Liver (tissue), 8 donors: ENCODE measurements at regions not wholly inside any gene's neighbourhood (a gene's known extent, or its start where the extent isn't known, plus 50 kb on each side); places are given as distances from the start of the nearest gene placed in this dataset.

Experiments used
- DNase-seq: peaks from one replicate; pipeline ENCODE4 v3.0.0-alpha.2; 2017; ENCODE audit warnings: low spot score
- H3K27ac ChIP-seq, 2 donors: one replicate each; pipeline ENCODE4 v1.7.0; 2013; ENCODE audit warnings: inconsistent platforms in 2 of 2, low read length in 2 of 2, control low read depth in 1 of 2, low read depth in 1 of 2, mild to moderate bottlenecking in 1 of 2
- H3K27me3 ChIP-seq, 4 donors: one replicate each; pipeline versions ENCODE4 v1.6.1 to v1.7.0; 2013; ENCODE audit warnings: low read length in 3 of 4, inconsistent platforms in 1 of 4, mild to moderate bottlenecking in 1 of 4, moderate library complexity in 1 of 4; ENCODE audit not compliant: control insufficient read depth in 4 of 4, insufficient read depth in 4 of 4
- H3K36me3 ChIP-seq, 4 donors: one replicate each; pipeline versions ENCODE4 v1.6.1 to v1.7.0; 2013; ENCODE audit warnings: low read length in 3 of 4, mild to moderate bottlenecking in 3 of 4, low read depth in 1 of 4, moderate library complexity in 1 of 4; ENCODE audit not compliant: control insufficient read depth in 4 of 4, insufficient read depth in 3 of 4
- H3K4me1 ChIP-seq, 4 donors: one replicate each; pipeline versions ENCODE4 v1.6.1 to v1.7.0; 2013; ENCODE audit warnings: low read length in 3 of 4, mild to moderate bottlenecking in 3 of 4, moderate library complexity in 1 of 4; ENCODE audit not compliant: control insufficient read depth in 4 of 4, insufficient read depth in 4 of 4
- H3K4me3 ChIP-seq, 3 donors: one replicate each; pipeline versions ENCODE4 v1.6.1 to v1.7.0; 2013; ENCODE audit warnings: low read length in 3 of 3, control low read depth in 1 of 3, low read depth in 1 of 3, mild to moderate bottlenecking in 1 of 3
- H3K9ac ChIP-seq, 2 donors: one replicate each; pipeline ENCODE4 v1.7.0; 2013; ENCODE audit warnings: low read length in 2 of 2, mild to moderate bottlenecking in 2 of 2, moderate library complexity in 2 of 2, control low read depth in 1 of 2, low read depth in 1 of 2
- H3K9me3 ChIP-seq, 4 donors: one replicate each; pipeline versions ENCODE4 v1.6.1 to v1.7.0; 2013; ENCODE audit warnings: low read length in 3 of 4; ENCODE audit not compliant: control insufficient read depth in 4 of 4
- ATF3 ChIP-seq: IDR thresholded peaks from 2 replicates; pipeline ENCODE4 v1.6.1; 2016; ENCODE audit warnings: antibody characterized with exemption
- CTCF ChIP-seq: fragments of 150-350 bp; IDR thresholded peaks from 2 replicates; pipeline ENCODE4 v1.5.1; 2017; ENCODE audit warnings: improper control_type of control experiment, low read depth, low read length; ENCODE audit not compliant: missing input control
- EGR1 ChIP-seq, 2 donors: IDR thresholded peaks; 2 replicates each; pipeline ENCODE4 v1.6.1; 2016 to 2018; ENCODE audit warnings: antibody characterized with exemption in 2 of 2, low read depth in 2 of 2
- FOXA1 ChIP-seq: IDR thresholded peaks from 2 replicates; pipeline ENCODE4 v1.6.1; 2016; ENCODE audit warnings: antibody characterized with exemption
- FOXA2 ChIP-seq: IDR thresholded peaks from 2 replicates; pipeline ENCODE4 v1.6.1; 2016; ENCODE audit warnings: antibody characterized with exemption
- GABPA ChIP-seq, 2 donors: IDR thresholded peaks in 1 of 2; conservative IDR thresholded peaks in 1 of 2; 2 replicates each; pipeline ENCODE4 v1.6.1; 2016; ENCODE audit warnings: antibody characterized with exemption in 2 of 2, mild to moderate bottlenecking in 1 of 2, moderate library complexity in 1 of 2
- HNF4A ChIP-seq, 2 donors: conservative IDR thresholded peaks; 2 replicates each; pipeline ENCODE4 v1.6.1; 2016; ENCODE audit warnings: antibody characterized with exemption in 2 of 2, mild to moderate bottlenecking in 2 of 2
- HNF4G ChIP-seq: IDR thresholded peaks from 2 replicates; pipeline ENCODE4 v1.6.1; 2016; ENCODE audit warnings: antibody characterized with exemption
- JUND ChIP-seq, 2 donors: IDR thresholded peaks; 2 replicates each; pipeline ENCODE4 v1.6.1; 2016; ENCODE audit warnings: antibody characterized with exemption in 2 of 2
- MAX ChIP-seq: IDR thresholded peaks from 2 replicates; pipeline ENCODE4 v1.6.1; 2016; ENCODE audit warnings: antibody characterized with exemption
- NR2F2 ChIP-seq: IDR thresholded peaks from 2 replicates; pipeline ENCODE4 v1.6.1; 2016; ENCODE audit warnings: antibody characterized with exemption
- RAD21 ChIP-seq, 2 donors: IDR thresholded peaks; 2 replicates each; pipeline ENCODE4 v1.6.1; 2016; ENCODE audit warnings: antibody characterized with exemption in 2 of 2, mild to moderate bottlenecking in 2 of 2
- REST ChIP-seq: IDR thresholded peaks from 2 replicates; pipeline ENCODE4 v1.6.1; 2016; ENCODE audit warnings: antibody characterized with exemption, mild to moderate bottlenecking
- RXRA ChIP-seq, 2 donors: IDR thresholded peaks; 2 replicates each; pipeline ENCODE4 v1.6.1; 2017 to 2018; ENCODE audit warnings: antibody characterized with exemption in 2 of 2, mild to moderate bottlenecking in 1 of 2
- SP1 ChIP-seq: IDR thresholded peaks from 2 replicates; pipeline ENCODE4 v1.6.1; 2018; ENCODE audit warnings: antibody characterized with exemption, mild to moderate bottlenecking
- TAF1 ChIP-seq: conservative IDR thresholded peaks from 2 replicates; pipeline ENCODE4 v1.6.1; 2016; ENCODE audit warnings: antibody characterized with exemption, mild to moderate bottlenecking
- YY1 ChIP-seq: IDR thresholded peaks from 2 replicates; pipeline ENCODE4 v1.6.1; 2016; ENCODE audit warnings: antibody characterized with exemption, mild to moderate bottlenecking
- ZBTB33 ChIP-seq: IDR thresholded peaks from 2 replicates; pipeline ENCODE4 v1.6.1; 2016; ENCODE audit warnings: antibody characterized with exemption
- WGBS: extraction: QIAGEN DNeasy Blood & Tissue Kit; methylation state at CpG from one replicate; pipeline ENCODE4 v1.1.7; 2013; 5-methylcytosine and 5-hydroxymethylcytosine counted together
- donor health status: healthy.
- donor health status: healthy.
- donor health status: healthy.
- donor health status: healthy.
- donor health status: healthy.

GRCh38 chr10:106053061-106053460 lies 1111.4 kb downstream of the SORCS1 start:
- Histone ChIP-seq H3K36me3 (no peaks in the 10 kb centered on the region), H3K9ac (no peak overlapping the region), H3K4me3 (no peak overlapping the region), H3K27me3 (no peaks in the 10 kb centered on the region), H3K4me1 (peaks cover 0 to 4% (median 0%) of the 10 kb centered on the region in 4 donors), H3K9me3 (no peaks in the 10 kb centered on the region), H3K27ac (no peak overlapping the region)
- no peak for DNase-seq
- no peak for TF ChIP-seq ATF3
- no peak for TF ChIP-seq GABPA (IDR thresholded peaks at IDR 0.05 in 1 of 2, conservative IDR thresholded peaks at IDR 0.05 in 1 of 2)
- no peak for TF ChIP-seq EGR1 (IDR thresholded peaks at IDR 0.05; ENCODE audit: low read depth in 2 of 2)
- no peak for TF ChIP-seq RXRA (IDR thresholded peaks at IDR 0.05)
- no peak for TF ChIP-seq REST
- no peak for TF ChIP-seq RAD21 (IDR thresholded peaks at IDR 0.05)
- no peak for TF ChIP-seq NR2F2
- 90% methylated on average over 6 of the region's 6 CpGs for whole genome bisulfite sequencing

GRCh38 chr10:106044503-106044902 lies 1120.0 kb downstream of the SORCS1 start:
- TF ChIP-seq TAF1 (no peak), ZBTB33 (no peak), RAD21 (IDR thresholded peaks at IDR 0.05) (no peak), YY1 (no peak), HNF4G (no peak), RXRA (IDR thresholded peaks at IDR 0.05) (no peak), ATF3 (no peak), FOXA2 (no peak), SP1 (no peak), NR2F2 (no peak), REST (no peak), MAX (no peak), CTCF (no peak), GABPA (IDR thresholded peaks at IDR 0.05 in 1 of 2, conservative IDR thresholded peaks at IDR 0.05 in 1 of 2) (no peak), FOXA1 (no peak), JUND (IDR thresholded peaks at IDR 0.05) (no peak), HNF4A (conservative IDR thresholded peaks at IDR 0.05) (no peak), EGR1 (IDR thresholded peaks at IDR 0.05; ENCODE audit: low read depth in 2 of 2) (no peak)
- no peak for DNase-seq
- Histone ChIP-seq H3K4me1 (no peaks in the 10 kb centered on the region), H3K27ac (no peak overlapping the region), H3K9me3 (no peaks in the 10 kb centered on the region), H3K36me3 (no peaks in the 10 kb centered on the region), H3K27me3 (no peaks in the 10 kb centered on the region), H3K9ac (no peak overlapping the region), H3K4me3 (no peak overlapping the region)
- 66% methylated on average over 2 of the region's 2 CpGs for WGBS
